Esophagus muscularis mucosa (tissue), 3 donors: ENCODE measurements at regions not wholly inside any gene's neighbourhood (a gene's known extent, or its start where the extent isn't known, plus 50 kb on each side); places are given as distances from the start of the nearest gene placed in this dataset.

Source experiments
- POLR2AphosphoS5 ChIP-seq, 2 donors: sonication (generic); formaldehyde crosslinking; IDR thresholded peaks; one replicate each; pipeline ENCODE4 v1.6.1; 2017; ENCODE audit warnings: antibody characterized with exemption in 2 of 2
- TF ChIP-seq, protein P1 (sequence below), 3 experiments: fragments of 200-600 bp in 2 of 3; fragments of 450-650 bp in 1 of 3; sonication (generic) in 2 of 3; IDR thresholded peaks; one replicate each; pipeline ENCODE4 v1.5.1; 2017 to 2019; ENCODE audit warnings: antibody characterized with exemption in 3 of 3, mild to moderate bottlenecking in 2 of 3, moderate library complexity in 1 of 3

DNA sequence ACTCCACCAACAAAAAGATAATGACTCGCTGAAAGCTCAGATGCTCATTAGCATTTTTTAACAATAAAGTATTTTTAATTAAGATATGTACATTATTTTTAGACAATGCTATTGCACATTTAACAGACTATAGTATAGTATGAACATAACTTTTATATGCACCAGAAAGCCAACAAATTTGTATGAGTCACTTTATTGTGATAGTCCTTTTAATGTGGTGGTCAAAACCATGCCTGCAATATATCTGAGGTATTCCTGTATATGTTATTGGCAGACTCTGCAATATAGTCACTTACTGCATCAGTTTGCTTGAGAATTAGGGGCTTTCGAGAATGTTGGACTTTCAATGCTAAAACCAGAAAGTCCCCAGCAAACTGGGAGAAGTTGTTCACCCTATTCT is 51.7 kb upstream of the CCDC196 start:
- TF ChIP-seq, protein P1, sequence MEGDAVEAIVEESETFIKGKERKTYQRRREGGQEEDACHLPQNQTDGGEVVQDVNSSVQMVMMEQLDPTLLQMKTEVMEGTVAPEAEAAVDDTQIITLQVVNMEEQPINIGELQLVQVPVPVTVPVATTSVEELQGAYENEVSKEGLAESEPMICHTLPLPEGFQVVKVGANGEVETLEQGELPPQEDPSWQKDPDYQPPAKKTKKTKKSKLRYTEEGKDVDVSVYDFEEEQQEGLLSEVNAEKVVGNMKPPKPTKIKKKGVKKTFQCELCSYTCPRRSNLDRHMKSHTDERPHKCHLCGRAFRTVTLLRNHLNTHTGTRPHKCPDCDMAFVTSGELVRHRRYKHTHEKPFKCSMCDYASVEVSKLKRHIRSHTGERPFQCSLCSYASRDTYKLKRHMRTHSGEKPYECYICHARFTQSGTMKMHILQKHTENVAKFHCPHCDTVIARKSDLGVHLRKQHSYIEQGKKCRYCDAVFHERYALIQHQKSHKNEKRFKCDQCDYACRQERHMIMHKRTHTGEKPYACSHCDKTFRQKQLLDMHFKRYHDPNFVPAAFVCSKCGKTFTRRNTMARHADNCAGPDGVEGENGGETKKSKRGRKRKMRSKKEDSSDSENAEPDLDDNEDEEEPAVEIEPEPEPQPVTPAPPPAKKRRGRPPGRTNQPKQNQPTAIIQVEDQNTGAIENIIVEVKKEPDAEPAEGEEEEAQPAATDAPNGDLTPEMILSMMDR (IDR thresholded peaks at IDR 0.05): no peak
- no peak for TF ChIP-seq POLR2AphosphoS5 (IDR thresholded peaks at IDR 0.05)
